HEK293 (cell line): ENCODE measurements at regions not wholly inside any gene's neighbourhood (a gene's known extent, or its start where the extent isn't known, plus 50 kb on each side); places are given as distances from the start of the nearest gene placed in this dataset.

Experiments
- CTCF ChIA-PET: fragments of 350-600 bp; formaldehyde crosslinking; extraction: SDS; loops from one replicate; lab custom pipeline; 2021; ENCODE audit warnings: antibody characterized with exemption; lab: Yijun Ruan, JAX
- POLR2A ChIA-PET: fragments of 300-600 bp; formaldehyde crosslinking; extraction: SDS; loops from one replicate; lab custom pipeline; 2020; ENCODE audit warnings: antibody characterized with exemption, inconsistent platforms; lab: Yijun Ruan, JAX
- H3K27ac ChIP-seq: fragments of 200-500 bp; sonication (Bioruptor generic); 2 replicates; pipeline ENCODE4 v1.5.1; 2014; ENCODE audit warnings: low read depth, low read length, control low read depth, inconsistent platforms; ENCODE audit errors: extremely low read depth
- H3K36me3 ChIP-seq, 2 experiments: fragments of 200-500 bp in 1 of 2; sonication (Bioruptor generic) in 1 of 2; 1 replicate in 1 of 2; 2 replicates in 1 of 2; pipeline ENCODE4 v1.5.1; 2014 to 2017; ENCODE audit warnings: inconsistent platforms in 2 of 2, low read length in 2 of 2; ENCODE audit not compliant: control insufficient read depth in 2 of 2, insufficient read depth in 1 of 2
- H3K4me1 ChIP-seq: fragments of 200-500 bp; sonication (Bioruptor generic); 2 replicates; pipeline ENCODE4 v1.5.1; 2014; ENCODE audit warnings: mild to moderate bottlenecking, low read length, inconsistent platforms; ENCODE audit not compliant: control insufficient read depth, insufficient read depth
- H3K4me3 ChIP-seq: 2 replicates; pipeline ENCODE4 v1.5.1; 2011; ENCODE audit warnings: low read depth, mild to moderate bottlenecking, control low read depth, low read length, moderate library complexity
- H3K9me3 ChIP-seq: fragments of 200-500 bp; sonication (Bioruptor generic); 2 replicates; pipeline ENCODE4 v1.5.1; 2014; ENCODE audit warnings: low read depth, low read length, inconsistent platforms; ENCODE audit not compliant: control insufficient read depth, insufficient read depth
- HIC1 ChIP-seq: fragments of 450-650 bp; formaldehyde crosslinking; IDR thresholded peaks from 2 replicates; pipeline ENCODE4 v1.5.1; 2016; ENCODE audit warnings: missing biosample characterization, missing genetic modification characterization
- SETDB1 ChIP-seq: IDR thresholded peaks from one replicate; pipeline ENCODE4 v1.6.1; 2017; ENCODE audit warnings: mild to moderate bottlenecking, low read length, moderate library complexity, mixed read lengths; ENCODE audit not compliant: insufficient read length
- SP7 ChIP-seq: fragments of 450-650 bp; formaldehyde crosslinking; IDR thresholded peaks from 2 replicates; pipeline ENCODE4 v1.5.1; 2016; ENCODE audit warnings: missing biosample characterization, missing genetic modification characterization
- ZBTB20 ChIP-seq: fragments of 450-650 bp; formaldehyde crosslinking; IDR thresholded peaks from 2 replicates; pipeline ENCODE4 v1.5.1; 2016; ENCODE audit warnings: missing biosample characterization, missing genetic modification characterization
- ZNF155 ChIP-seq: fragments of 450-650 bp; formaldehyde crosslinking; IDR thresholded peaks from 2 replicates; pipeline ENCODE4 v1.5.1; 2016; ENCODE audit warnings: missing biosample characterization, missing genetic modification characterization
- ZNF19 ChIP-seq: fragments of 450-650 bp; formaldehyde crosslinking; IDR thresholded peaks from 2 replicates; pipeline ENCODE4; 2016; ENCODE audit warnings: missing biosample characterization, missing genetic modification characterization, low read depth
- ZNF48 ChIP-seq: fragments of 450-650 bp; formaldehyde crosslinking; IDR thresholded peaks from 2 replicates; pipeline ENCODE4 v1.5.1; 2016; ENCODE audit warnings: missing biosample characterization, missing genetic modification characterization
- ZNF518A ChIP-seq: fragments of 450-650 bp; formaldehyde crosslinking; conservative IDR thresholded peaks from 2 replicates; pipeline ENCODE4 v1.5.1; 2016; ENCODE audit warnings: low read depth, missing biosample characterization, missing genetic modification characterization
- ZNF580 ChIP-seq: fragments of 450-650 bp; formaldehyde crosslinking; IDR thresholded peaks from 2 replicates; pipeline ENCODE4 v1.5.1; 2016; ENCODE audit warnings: missing biosample characterization, missing genetic modification characterization
- ZNF585B ChIP-seq: fragments of 450-650 bp; formaldehyde crosslinking; IDR thresholded peaks from 2 replicates; pipeline ENCODE4 v1.5.1; 2016; ENCODE audit warnings: missing biosample characterization, missing genetic modification characterization
- ZNF600 ChIP-seq: fragments of 450-650 bp; formaldehyde crosslinking; IDR thresholded peaks from 2 replicates; pipeline ENCODE4 v1.5.1; 2016; ENCODE audit warnings: missing biosample characterization, missing genetic modification characterization
- ZNF701 ChIP-seq: fragments of 450-650 bp; formaldehyde crosslinking; IDR thresholded peaks from 2 replicates; pipeline ENCODE4 v1.5.1; 2016; ENCODE audit warnings: missing biosample characterization, missing genetic modification characterization
- ZNF768 ChIP-seq: fragments of 450-650 bp; formaldehyde crosslinking; IDR thresholded peaks from 2 replicates; pipeline ENCODE4 v1.5.1; 2018; ENCODE audit warnings: missing biosample characterization, mild to moderate bottlenecking, missing genetic modification characterization
- ZSCAN16 ChIP-seq: fragments of 450-650 bp; formaldehyde crosslinking; IDR thresholded peaks from 2 replicates; pipeline ENCODE4 v1.5.1; 2016; ENCODE audit warnings: missing biosample characterization, missing genetic modification characterization
- ZSCAN18 ChIP-seq: fragments of 450-650 bp; formaldehyde crosslinking; IDR thresholded peaks from 2 replicates; pipeline ENCODE4 v1.5.1; 2016; ENCODE audit warnings: missing biosample characterization, missing genetic modification characterization

- Histone ChIP-seq H3K4me3 (no peak overlapping the region), H3K9me3 (no peaks in the 10 kb centered on the region), H3K4me1 (no peaks in the 10 kb centered on the region), H3K36me3 (no peaks in the 10 kb centered on the region), H3K27ac (no peak overlapping the region)
- POLR2A ChIA-PET = no interaction called here
- TF ChIP-seq SETDB1 = no peak
- TF ChIP-seq ZNF768 (tag by site-specific recombination) = peak; percentile 81
- no peak for TF ChIP-seq ZNF518A (tag by site-specific recombination)
- CTCF ChIA-PET = interaction anchor here (0.7 to 3.0 kb wide), 13 partner anchors 13 to 378 kb away, joined by 3 to 18 read pairs (median 3); no protein-coding TSS in a partner anchor
These were observed 96.7 kb downstream of the LSM3 start for GRCh38 chr3:14274999-14275961.

- CTCF ChIA-PET = interaction anchor here (0.7 to 3.0 kb wide), 15 partner anchors 9 to 379 kb away, joined by 3 to 18 read pairs (median 3); no protein-coding TSS in a partner anchor
- H3K27ac ChIP-seq = no peak overlapping the region
- H3K9me3 ChIP-seq = no peaks in the 10 kb centered on the region
- H3K36me3 ChIP-seq = no peaks in the 10 kb centered on the region
- no peak for TF ChIP-seq SP7 (tag by site-specific recombination)
- no peak for TF ChIP-seq ZNF585B (tag by site-specific recombination)
- TF ChIP-seq ZNF600 (tag by site-specific recombination) = no peak
- TF ChIP-seq, all 188 proteins: peak for 0
- H3K4me3 ChIP-seq = no peak overlapping the region
- POLR2A ChIA-PET = no interaction called here
- no peaks in the 10 kb centered on the region for H3K4me1 ChIP-seq
These were observed 97.6 kb downstream of the LSM3 start for GRCh38 chr3:14275962-14276909.

GRCh38 chr3:14277557-14277956 is 98.9 kb downstream of the LSM3 start:
- POLR2A ChIA-PET = no interaction called here
- CTCF ChIA-PET = interaction anchor here (0.5 to 3.0 kb wide), 4 partner anchors 16 to 362 kb away, joined by 3 to 18 read pairs (median 4); no protein-coding TSS in a partner anchor
- Histone ChIP-seq H3K9me3 (no peaks in the 10 kb centered on the region), H3K27ac (no peak overlapping the region), H3K4me3 (no peak overlapping the region), H3K4me1 (no peaks in the 10 kb centered on the region), H3K36me3 (no peaks in the 10 kb centered on the region)
- TF ChIP-seq ZNF19 (tag by site-specific recombination) (no peak), ZNF48 (tag by site-specific recombination) (no peak), ZNF701 (no peak), ZNF155 (tag by site-specific recombination) (no peak), ZNF580 (tag by site-specific recombination) (no peak), ZBTB20 (tag by site-specific recombination) (no peak), ZSCAN18 (tag by site-specific recombination) (no peak), HIC1 (tag by site-specific recombination) (no peak), ZSCAN16 (tag by site-specific recombination) (no peak)
